ENCODE measurements at regions not wholly inside any gene's neighbourhood (a gene's known extent, or its start where the extent isn't known, plus 50 kb on each side); places are given as distances from the start of the nearest gene placed in this dataset.

DNA sequence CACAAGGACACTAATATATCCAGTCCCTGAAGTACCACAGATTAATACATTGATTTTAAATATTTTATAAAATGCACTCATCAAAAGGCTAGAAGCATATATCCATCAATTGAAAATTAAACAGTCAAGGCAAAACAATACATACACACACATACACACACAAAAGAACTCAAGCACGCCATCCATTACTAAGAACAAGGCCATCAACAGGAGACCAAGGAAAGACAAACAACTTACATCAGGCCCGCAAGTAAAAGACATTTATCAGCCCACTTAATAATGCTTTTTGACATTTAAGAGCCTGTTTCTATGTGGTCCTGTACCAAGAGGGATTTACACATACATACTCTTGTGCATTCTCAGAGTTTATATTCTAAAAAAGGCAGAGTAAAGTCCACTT, 50.0 kb upstream of the ZNF827 start:
- TF ChIP-seq, protein P1, sequence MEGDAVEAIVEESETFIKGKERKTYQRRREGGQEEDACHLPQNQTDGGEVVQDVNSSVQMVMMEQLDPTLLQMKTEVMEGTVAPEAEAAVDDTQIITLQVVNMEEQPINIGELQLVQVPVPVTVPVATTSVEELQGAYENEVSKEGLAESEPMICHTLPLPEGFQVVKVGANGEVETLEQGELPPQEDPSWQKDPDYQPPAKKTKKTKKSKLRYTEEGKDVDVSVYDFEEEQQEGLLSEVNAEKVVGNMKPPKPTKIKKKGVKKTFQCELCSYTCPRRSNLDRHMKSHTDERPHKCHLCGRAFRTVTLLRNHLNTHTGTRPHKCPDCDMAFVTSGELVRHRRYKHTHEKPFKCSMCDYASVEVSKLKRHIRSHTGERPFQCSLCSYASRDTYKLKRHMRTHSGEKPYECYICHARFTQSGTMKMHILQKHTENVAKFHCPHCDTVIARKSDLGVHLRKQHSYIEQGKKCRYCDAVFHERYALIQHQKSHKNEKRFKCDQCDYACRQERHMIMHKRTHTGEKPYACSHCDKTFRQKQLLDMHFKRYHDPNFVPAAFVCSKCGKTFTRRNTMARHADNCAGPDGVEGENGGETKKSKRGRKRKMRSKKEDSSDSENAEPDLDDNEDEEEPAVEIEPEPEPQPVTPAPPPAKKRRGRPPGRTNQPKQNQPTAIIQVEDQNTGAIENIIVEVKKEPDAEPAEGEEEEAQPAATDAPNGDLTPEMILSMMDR (IDR thresholded peaks at IDR 0.05) = no peak
- no peak for TF ChIP-seq POLR2A (IDR thresholded peaks at IDR 0.05)

All from Peyer's patch (tissue), 4 donors.